AML-193 (cell line): ENCODE measurements at regions not wholly inside any gene's neighbourhood (a gene's known extent, or its start where the extent isn't known, plus 50 kb on each side); places are given as distances from the start of the nearest gene placed in this dataset.
"Not testable (repeated sequence)": the region's sequence is repeated elsewhere in the genome, so short reads cannot be mapped to it uniquely, and the experiment has no call there.

Experiments
- DNase-seq, 2 experiments: peaks; one replicate each; lab custom pipeline; 2025; lab: John Stamatoyannopoulos, UW

GRCh38 chr4:131309628-131310027 lies 1839.5 kb upstream of the PCDH10 start:
- DNase-seq, result no peak

GRCh38 chr4:131316086-131316485 lies 1833.0 kb upstream of the PCDH10 start:
- no peak for DNase-seq

GRCh38 chr4:131337936-131338335 lies 1811.2 kb upstream of the PCDH10 start:
- DNase-seq, result no peak

DNA sequence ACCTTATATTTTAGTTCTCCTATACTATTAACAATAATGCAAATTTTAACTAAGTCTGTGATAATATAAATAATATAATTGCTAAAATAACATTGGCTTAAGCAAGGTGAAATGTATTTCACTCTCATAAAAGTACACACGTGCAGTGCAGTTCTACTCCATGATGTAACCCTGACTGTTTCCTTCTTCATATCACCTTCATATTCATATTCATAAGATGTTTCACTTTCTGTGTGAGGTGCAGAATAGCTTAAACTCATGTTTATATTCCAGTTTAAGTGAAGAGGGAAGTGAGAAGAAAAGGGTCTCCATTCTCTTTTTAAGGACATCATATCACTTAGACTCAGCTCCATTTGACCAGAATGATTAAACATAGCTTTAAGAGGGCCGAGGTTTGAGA lies 1810.0 kb upstream of the PCDH10 start:
- DNase-seq, result no peak

DNA sequence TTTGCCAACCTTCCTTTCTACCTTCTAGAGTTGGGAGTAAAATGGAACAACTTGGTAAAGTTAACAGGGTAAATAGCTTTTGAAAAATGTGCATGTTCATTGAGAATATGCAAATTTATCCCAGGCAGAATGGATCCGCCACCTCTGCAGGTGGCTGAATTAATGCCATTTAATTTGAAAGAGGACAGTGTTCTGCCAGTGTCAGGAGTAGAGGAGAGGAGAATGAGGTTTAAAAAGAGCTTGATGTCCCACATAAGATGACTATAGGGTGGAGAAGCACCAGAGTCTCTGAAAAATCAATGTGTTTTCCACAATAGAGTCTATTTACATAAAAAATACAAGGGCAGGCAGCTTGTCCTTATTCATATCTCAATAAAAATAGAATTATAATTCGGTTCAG lies 1804.3 kb upstream of the PCDH10 start:
- DNase-seq, result no peak

DNA sequence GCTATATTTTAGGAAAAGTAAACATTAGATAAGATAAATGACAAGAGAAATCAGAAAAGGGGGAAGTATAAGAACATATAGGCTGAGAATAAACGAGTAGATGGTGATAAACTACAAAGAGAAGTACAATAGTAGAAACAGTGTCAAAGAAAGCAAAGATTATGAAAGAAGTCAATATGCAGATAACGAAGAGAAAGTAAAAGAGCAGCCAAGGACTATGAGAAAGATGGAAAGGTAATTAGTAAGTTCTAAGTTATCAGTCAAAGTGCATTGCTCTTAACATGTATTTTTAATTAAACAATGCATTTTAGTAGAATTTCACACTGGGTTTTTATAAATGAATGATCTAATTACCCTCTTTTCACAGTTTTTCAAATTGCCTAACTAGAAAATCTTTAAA lies 1801.3 kb upstream of the PCDH10 start:
- no peak for DNase-seq

DNA sequence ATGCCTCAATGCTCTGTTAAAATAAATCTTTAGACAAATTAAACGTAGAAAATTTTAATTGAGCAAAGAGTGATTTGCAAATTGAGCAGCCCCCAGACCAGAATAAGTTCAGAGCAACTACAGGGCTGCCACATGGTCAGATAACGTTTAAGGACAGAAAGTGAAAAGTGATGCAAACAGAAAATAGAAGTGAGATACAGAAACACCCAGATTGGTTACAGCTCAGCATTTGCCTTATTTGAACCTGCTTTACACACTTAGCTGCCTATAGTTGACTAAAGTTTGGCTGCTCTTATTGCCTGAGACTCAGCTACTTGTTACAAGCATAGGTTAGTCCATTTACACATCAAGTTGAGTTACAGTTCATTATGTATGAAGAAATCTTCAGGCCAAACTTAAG lies 1800.8 kb upstream of the PCDH10 start:
- no peak for DNase-seq

- DNase-seq, result not testable (repeated sequence)
Measured at GRCh38 chr4:131352371-131352770, 1796.7 kb upstream of the PCDH10 start.

DNA sequence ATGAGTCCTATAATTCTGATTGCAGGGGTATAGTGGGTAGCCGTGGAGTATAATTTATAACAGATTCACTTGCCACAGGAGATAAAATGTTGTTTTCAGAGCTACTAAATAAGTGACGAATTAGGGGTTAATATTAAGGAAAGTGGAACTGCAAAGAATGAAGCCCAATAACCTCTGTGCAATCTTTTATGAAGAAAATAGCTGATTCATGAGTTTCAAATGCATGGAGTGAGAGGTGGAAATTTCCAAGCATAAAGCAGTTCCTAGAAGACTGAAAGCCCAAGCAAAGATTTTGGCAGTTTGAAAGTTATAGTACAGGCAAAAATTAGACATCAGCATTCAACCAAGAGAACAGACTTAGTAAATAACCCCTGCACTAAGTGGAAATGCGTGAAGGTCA lies 1782.4 kb upstream of the PCDH10 start:
- DNase-seq, result no peak

DNA sequence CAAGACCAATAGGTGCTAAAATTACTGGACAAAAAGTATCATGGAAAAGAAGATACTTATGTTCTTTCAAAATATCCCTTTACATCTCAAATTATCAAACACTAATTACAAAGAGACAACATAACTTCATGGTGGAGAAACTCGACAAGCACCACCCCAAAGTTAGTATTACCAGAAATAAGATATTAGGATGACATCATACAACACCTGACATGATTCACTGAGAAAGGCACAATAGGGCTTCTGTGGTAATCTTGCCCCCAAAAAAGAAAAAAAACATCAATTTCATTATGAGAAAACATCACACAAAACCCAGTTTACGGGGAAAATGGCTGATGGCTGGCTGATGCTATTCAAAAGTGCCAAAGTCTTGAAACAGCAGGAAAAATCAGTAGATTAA lies 1781.7 kb upstream of the PCDH10 start:
- DNase-seq, result no peak

DNA sequence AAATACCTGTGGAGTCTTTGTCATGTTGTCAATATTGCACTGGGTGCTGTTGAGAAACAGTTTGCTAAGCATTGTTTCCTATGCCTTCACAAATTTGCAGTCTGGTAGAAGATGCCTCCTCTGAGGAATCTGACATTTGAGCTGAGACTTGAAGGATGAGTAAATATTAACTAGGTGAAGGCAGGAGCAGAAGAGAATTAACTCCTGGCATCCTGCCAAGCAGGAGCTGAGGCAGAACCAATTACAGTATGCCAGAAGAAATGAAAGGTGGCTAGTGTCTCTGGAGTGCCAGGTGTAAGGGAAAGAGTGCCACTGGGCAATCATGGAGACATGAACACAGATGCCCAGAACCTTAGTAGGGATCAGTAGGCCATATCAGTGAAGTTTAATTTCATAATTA lies 1778.2 kb upstream of the PCDH10 start:
- DNase-seq, result no peak

- DNase-seq, result no peak
Measured at GRCh38 chr4:131381055-131381454, 1768.0 kb upstream of the PCDH10 start.

GRCh38 chr4:131382839-131383238 lies 1766.3 kb upstream of the PCDH10 start:
- no peak for DNase-seq

- no peak for DNase-seq
Measured at GRCh38 chr4:131388277-131388676, 1760.8 kb upstream of the PCDH10 start.

- no peak for DNase-seq
Measured at GRCh38 chr4:131408102-131408501, 1741.0 kb upstream of the PCDH10 start.

- DNase-seq, result no peak
Measured at GRCh38 chr4:131411393-131411792, 1737.7 kb upstream of the PCDH10 start.

DNA sequence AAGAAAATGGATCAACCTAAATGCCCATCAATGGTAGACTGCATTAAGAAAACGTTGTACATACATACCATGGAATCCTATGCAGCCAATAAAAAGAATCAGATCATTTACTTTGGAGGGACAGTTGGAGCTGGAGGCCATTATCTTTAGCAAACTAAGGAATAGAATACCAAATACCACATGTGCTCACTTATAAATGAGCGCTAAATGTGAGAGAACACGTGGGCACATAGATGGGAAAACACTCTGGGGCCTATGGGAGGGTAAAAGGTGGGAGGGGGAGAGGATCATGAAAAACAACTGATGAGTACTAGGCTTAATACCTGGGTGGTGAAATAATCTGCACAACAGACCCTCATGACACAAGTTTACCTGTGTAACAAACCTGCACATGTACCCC lies 1729.9 kb upstream of the PCDH10 start:
- no peak for DNase-seq

DNA sequence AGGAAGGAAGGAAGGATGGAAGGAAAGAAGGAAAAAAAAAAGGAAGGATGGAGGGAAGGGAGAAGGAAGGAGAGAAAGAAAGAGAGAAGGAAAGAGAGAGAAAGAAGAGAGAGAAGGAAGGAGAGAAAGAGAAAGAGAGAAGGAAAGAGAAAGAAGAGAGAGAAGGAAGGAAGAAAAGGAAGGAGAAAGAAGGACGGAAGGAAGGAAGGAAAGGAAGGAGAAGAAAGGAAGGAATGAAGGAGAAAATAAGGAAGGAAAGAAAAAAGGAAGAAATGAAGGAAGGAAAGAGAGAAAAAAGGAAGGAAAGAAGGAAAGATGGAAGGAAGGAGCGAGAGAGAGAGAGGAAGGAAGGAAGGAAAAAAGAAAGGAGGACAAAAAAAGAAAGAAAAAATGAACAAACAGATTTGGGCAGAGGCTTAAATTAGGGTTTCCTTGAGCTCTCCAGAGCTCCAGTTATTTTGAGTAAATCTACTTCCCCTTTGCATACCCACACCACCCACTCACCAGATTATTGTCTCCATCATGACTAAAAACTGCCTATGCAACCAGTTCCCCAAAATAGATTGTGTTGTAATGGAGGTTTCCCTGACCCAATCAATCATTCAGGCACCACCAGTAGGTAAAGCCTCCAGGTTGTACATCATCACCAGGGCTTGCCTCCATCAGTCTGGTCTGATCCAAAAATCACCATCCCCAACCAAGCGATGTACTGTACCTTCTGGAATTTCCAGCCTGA lies 1722.9 kb upstream of the PCDH10 start:
- DNase-seq, result no peak

DNA sequence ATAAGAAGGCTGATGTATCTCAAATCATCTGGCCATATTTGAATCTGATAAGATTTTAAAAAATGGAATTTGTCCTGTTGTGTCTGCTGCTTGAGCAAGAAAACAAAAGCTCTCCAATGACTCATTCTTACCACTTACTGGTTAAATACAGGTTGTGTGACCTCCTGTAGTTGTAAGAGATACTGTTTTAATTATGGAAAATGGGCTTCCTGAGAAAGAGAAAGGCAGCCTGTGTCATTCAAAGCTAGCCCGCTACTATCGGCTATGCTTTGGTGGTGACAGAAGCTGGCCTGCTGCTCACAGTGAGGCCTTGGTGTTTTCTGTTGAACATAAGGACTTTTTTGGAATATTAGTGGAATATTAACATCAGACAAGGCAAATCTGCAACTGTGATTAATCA lies 1722.1 kb upstream of the PCDH10 start:
- no peak for DNase-seq

DNA sequence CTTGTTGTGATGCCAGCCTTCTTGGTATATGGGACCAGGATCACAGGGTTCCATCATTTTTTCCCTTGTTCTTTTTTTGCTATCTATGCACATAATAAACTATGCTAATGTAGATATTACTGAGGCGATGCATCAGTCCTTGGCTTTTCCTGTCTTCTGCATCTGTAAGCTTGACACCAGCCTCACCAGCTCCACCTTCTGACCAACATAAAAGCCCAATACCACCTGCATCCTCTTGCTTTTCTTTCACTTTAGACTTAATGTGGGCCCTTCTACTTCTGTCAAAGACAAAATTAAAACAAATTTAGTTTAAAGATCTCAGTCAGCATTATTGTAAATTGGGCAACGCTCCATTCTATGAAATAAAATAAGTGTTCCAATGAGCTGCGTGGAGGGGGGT lies 1718.8 kb upstream of the PCDH10 start:
- no peak for DNase-seq

GRCh38 chr4:131441004-131441688 lies 1707.9 kb upstream of the PCDH10 start:
- DNase-seq, result no peak

DNA sequence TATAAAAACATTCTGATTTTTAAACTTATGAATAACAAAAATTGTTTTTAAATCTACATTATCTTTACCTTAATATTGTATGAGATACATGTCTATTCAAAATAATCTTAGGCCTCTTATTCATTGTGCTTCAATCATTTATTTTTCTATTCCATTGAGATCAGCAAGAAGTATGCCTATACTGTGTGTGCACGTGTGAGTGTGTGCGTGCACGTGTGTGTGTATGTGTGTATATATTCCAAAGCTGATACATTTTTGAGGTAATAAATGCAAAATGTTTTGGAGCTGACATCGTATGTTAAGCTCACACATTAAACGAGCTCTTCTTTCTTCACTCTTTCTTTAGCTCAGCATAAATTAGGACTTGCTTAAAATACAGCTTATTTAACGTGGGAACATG lies 1701.2 kb upstream of the PCDH10 start:
- DNase-seq, result no peak

DNA sequence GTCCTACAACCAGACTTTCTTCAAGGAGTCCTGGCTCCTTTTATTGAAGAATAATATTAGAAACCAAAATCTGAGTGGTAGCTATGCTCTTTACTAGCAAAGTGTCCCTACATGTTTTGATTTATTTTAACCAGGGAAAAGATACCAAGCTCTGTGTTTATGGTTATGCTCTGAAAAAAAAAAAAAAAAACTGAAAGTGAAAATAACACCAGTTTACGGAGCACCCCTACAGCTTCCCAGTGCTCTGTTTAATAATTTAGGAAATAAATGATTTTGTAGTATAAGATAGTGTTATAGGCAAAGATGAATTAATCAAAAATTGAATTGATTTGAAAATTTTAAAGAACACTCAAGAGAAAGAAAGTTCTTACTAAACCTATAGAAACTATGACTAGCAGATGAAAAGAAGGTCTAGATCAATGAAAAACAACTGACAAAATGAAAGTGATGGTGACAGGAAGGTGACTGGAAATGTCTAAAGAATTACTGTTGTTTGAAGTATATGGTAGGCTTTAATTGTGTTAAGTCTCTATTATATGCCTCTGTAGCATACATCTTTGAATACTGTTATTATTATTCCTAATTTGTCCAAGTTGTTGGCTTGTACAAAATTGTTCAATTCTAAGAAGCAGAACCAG lies 1698.4 kb upstream of the PCDH10 start:
- no peak for DNase-seq
